ENCODE measurements at regions not wholly inside any gene's neighbourhood (a gene's known extent, or its start where the extent isn't known, plus 50 kb on each side); places are given as distances from the start of the nearest gene placed in this dataset.
"Not testable (repeated sequence)": the region's sequence is repeated elsewhere in the genome, so short reads cannot be mapped to it uniquely, and the experiment has no call there.

- in situ Hi-C loops (cut with HindIII; ENCODE audit: low sequenced_read_pairs), result no loop called here
- no peak for DNase-seq (ENCODE audit: low read depth, low spot score)
- TF ChIP-seq, protein P1, sequence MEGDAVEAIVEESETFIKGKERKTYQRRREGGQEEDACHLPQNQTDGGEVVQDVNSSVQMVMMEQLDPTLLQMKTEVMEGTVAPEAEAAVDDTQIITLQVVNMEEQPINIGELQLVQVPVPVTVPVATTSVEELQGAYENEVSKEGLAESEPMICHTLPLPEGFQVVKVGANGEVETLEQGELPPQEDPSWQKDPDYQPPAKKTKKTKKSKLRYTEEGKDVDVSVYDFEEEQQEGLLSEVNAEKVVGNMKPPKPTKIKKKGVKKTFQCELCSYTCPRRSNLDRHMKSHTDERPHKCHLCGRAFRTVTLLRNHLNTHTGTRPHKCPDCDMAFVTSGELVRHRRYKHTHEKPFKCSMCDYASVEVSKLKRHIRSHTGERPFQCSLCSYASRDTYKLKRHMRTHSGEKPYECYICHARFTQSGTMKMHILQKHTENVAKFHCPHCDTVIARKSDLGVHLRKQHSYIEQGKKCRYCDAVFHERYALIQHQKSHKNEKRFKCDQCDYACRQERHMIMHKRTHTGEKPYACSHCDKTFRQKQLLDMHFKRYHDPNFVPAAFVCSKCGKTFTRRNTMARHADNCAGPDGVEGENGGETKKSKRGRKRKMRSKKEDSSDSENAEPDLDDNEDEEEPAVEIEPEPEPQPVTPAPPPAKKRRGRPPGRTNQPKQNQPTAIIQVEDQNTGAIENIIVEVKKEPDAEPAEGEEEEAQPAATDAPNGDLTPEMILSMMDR (IDR thresholded peaks at IDR 0.05; ENCODE audit: low read depth, low read length), result no peak
Measured at GRCh38 chr12:30564394-30564793, 131.3 kb downstream of the IPO8 start.

GRCh38 chr12:30548203-30548602 lies 147.5 kb downstream of the IPO8 start:
- no peak for DNase-seq (ENCODE audit: low read depth, low spot score)
- in situ Hi-C loops (cut with HindIII; ENCODE audit: low sequenced_read_pairs), result no loop called here
- H3K4me3 ChIP-seq (ENCODE audit: low read depth, low read length), result no peak overlapping the region
- TF ChIP-seq, protein P1 (IDR thresholded peaks at IDR 0.05; ENCODE audit: low read depth, low read length), result no peak

More at GRCh38 chr12:30564394-30564793, 131.3 kb downstream of the IPO8 start:
- H3K4me3 ChIP-seq (ENCODE audit: low read depth, low read length), result no peak overlapping the region

DNA sequence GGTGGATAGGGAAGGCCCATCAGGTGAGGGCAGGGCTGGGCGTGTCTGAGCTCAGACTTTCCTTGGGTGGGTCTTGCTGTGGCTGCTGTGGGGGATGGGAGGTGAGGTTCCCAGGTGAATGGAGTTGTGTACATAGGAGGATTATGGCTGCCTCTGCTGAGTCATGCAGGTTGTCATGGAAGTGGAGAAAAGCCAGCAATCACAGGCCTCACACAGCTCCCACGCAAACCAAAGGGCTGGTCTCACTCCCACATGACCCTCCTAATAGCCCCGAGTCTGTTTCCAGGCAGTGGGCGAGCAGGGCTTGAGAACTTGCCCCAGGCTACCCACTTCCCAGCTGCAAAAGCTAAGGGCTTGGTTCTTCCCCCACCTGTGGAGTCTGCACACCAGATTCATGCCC lies 149.5 kb downstream of the IPO8 start:
- TF ChIP-seq, protein P1 (IDR thresholded peaks at IDR 0.05; ENCODE audit: low read depth, low read length), result no peak
- no peak overlapping the region for H3K4me3 ChIP-seq (ENCODE audit: low read depth, low read length)
- in situ Hi-C loops (cut with HindIII; ENCODE audit: low sequenced_read_pairs), result no loop called here
- no peak for DNase-seq (ENCODE audit: low read depth, low spot score)

DNA sequence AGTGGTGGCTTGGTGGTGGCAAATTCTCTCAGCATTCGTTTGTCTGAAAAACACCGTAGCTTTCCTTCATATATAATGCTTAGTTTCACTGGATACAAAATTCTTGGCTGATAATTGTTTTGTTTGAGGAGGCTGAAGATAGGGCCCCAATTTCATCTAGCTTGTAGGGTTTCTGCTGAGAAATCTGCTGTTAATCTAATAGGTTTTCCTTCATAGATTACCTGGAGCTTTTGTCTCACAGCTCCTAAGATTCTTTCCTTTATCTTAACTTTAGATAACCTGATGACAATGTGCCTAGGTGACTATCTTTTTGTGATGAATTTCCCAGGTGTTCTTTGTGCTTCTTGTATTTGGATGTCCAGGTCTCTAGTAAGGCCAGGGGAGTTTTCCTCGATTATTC lies 151.0 kb downstream of the IPO8 start:
- in situ Hi-C loops (cut with HindIII; ENCODE audit: low sequenced_read_pairs); DNase-seq (ENCODE audit: low read depth, low spot score); H3K4me3 ChIP-seq (ENCODE audit: low read depth, low read length): not testable (repeated sequence)

GRCh38 chr12:30537228-30537627 lies 158.4 kb downstream of the IPO8 start:
- no peak overlapping the region for H3K4me3 ChIP-seq (ENCODE audit: low read depth, low read length)
- in situ Hi-C loops (cut with HindIII; ENCODE audit: low sequenced_read_pairs), result no loop called here
- TF ChIP-seq, protein P1 (IDR thresholded peaks at IDR 0.05; ENCODE audit: low read depth, low read length), result no peak
- DNase-seq (ENCODE audit: low read depth, low spot score), result no peak

GRCh38 chr12:30533558-30534265 lies 162.0 kb downstream of the IPO8 start:
- TF ChIP-seq, protein P1 (IDR thresholded peaks at IDR 0.05; ENCODE audit: low read depth, low read length), result no peak
- no peak overlapping the region for H3K4me3 ChIP-seq (ENCODE audit: low read depth, low read length)
- in situ Hi-C loops (cut with HindIII; ENCODE audit: low sequenced_read_pairs), result no loop called here
- DNase-seq (ENCODE audit: low read depth, low spot score), result no peak

DNA sequence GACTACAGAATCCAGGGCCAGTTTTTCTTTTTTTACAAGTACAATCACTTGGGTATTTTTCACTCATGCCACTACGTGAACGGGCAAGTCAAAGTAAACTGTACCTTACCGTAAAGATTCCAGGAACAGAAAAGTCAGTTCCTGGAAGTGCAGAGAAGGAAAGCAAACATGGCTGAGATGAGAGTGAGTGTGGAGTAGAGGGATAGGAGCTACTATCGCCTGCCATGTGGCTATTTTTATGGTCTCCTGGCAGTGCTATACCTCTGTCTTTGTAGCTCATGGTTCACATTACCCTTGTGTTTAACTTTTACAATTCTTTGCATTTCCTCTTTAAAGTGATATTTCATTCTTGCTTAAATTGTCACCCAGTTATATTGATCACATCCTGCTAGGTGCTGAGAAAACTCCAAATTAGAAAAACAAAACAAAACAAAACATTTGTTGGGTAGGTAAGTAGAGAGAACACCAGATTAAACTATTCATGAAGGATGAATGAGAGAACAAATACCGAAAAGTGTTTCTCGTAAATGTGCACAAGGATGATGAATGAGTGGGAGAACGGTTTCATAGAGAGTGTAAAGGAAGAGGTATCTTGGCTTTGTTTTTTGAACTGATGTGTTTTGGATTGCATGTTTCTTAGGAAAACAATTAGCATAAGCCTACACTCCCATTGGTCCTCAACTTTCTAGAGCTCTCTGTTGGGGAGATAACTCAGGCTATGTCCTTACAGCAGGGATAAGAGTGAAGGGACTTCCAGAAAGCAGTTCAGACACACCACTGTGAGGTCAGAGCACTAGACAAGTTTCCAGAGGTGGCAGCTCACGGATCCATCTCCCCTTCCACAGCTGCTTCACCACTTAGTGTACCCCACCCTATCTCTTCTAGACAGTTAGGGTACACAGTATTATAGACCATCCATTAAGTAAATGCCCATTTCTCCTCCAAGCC lies 163.7 kb downstream of the IPO8 start:
- in situ Hi-C loops (cut with HindIII; ENCODE audit: low sequenced_read_pairs), result no loop called here

More for the DNA sequence above, 163.7 kb downstream of the IPO8 start:
- TF ChIP-seq, protein P1 (IDR thresholded peaks at IDR 0.05; ENCODE audit: low read depth, low read length), result no peak
- no peak overlapping the region for H3K4me3 ChIP-seq (ENCODE audit: low read depth, low read length)
- DNase-seq (ENCODE audit: low read depth, low spot score), result no peak
